OCI-LY7 (cell line): ENCODE measurements at regions not wholly inside any gene's neighbourhood (a gene's known extent, or its start where the extent isn't known, plus 50 kb on each side); places are given as distances from the start of the nearest gene placed in this dataset.

Experiments
- BruUV-seq: library from RNA; stranded (reverse); fragments of 400-500 nt; replicated peaks from 2 replicates; lab custom pipeline; 2021; lab: Mats Ljungman, UMichigan
- CTCF ChIA-PET: fragments of 300-600 bp; sonication (Branson Sonifier 250); formaldehyde crosslinking; loops from one replicate; lab custom pipeline; 2022; ENCODE audit warnings: antibody characterized with exemption; ENCODE audit not compliant: unreplicated experiment; lab: Charles Lee
- POLR2A ChIA-PET: fragments of 300-600 bp; sonication (Branson Sonifier 250); formaldehyde crosslinking; loops from one replicate; lab custom pipeline; 2022; ENCODE audit warnings: antibody characterized with exemption; lab: Charles Lee
- DNase-seq: peaks from one replicate; pipeline ENCODE4 v3.0.0-alpha.2; 2015; ENCODE audit warnings: low spot score
- H2AFZ ChIP-seq: fragments of 200-600 bp; sonication (generic), shearing (Covaris generic); 2 replicates; pipeline ENCODE4 v1.6.1; 2014; ENCODE audit warnings: mild to moderate bottlenecking, antibody characterized with exemption, low read length, moderate library complexity
- H3K27ac ChIP-seq: fragments of 200-600 bp; sonication (generic); 2 replicates; pipeline ENCODE4 v1.5.1; 2014; ENCODE audit warnings: mixed run types, low read depth, mild to moderate bottlenecking, moderate library complexity, low read length, inconsistent platforms; ENCODE audit not compliant: poor library complexity, severe bottlenecking
- H3K36me3 ChIP-seq: fragments of 200-600 bp; sonication (generic); 2 replicates; pipeline ENCODE4 v1.6.1; 2014; ENCODE audit warnings: mild to moderate bottlenecking, antibody characterized with exemption, low read length, moderate library complexity, mixed read lengths; ENCODE audit not compliant: insufficient read depth
- H3K4me1 ChIP-seq: fragments of 200-600 bp; sonication (generic); 2 replicates; pipeline ENCODE4 v1.5.1; 2014; ENCODE audit warnings: mild to moderate bottlenecking, low read length; ENCODE audit not compliant: insufficient read depth, poor library complexity, severe bottlenecking
- H3K4me2 ChIP-seq: fragments of 200-600 bp; sonication (generic); 2 replicates; pipeline ENCODE4 v1.6.1; 2014; ENCODE audit warnings: mild to moderate bottlenecking, low read length
- H3K4me3 ChIP-seq: fragments of 200-600 bp; sonication (generic); 2 replicates; pipeline ENCODE4 v1.5.1; 2014; ENCODE audit warnings: mild to moderate bottlenecking, low read depth, low read length; ENCODE audit not compliant: poor library complexity, severe bottlenecking
- H3K79me2 ChIP-seq: fragments of 200-600 bp; sonication (generic); 2 replicates; pipeline ENCODE4 v1.6.1; 2016; ENCODE audit warnings: low read depth, mild to moderate bottlenecking, low read length, moderate library complexity, mixed read lengths; ENCODE audit not compliant: insufficient read depth
- H3K9me2 ChIP-seq: fragments of 200-600 bp; sonication (generic); 2 replicates; pipeline ENCODE4 v1.6.1; 2016; ENCODE audit warnings: mild to moderate bottlenecking, low read length, mixed read lengths; ENCODE audit not compliant: insufficient read depth
- H3K9me3 ChIP-seq: fragments of 200-600 bp; sonication (generic); 2 replicates; pipeline ENCODE4 v1.6.1; 2014; ENCODE audit warnings: mild to moderate bottlenecking, mixed run types, low read length, mixed read lengths
- H4K20me1 ChIP-seq: fragments of 200-600 bp; sonication (generic); 2 replicates; pipeline ENCODE4 v1.6.1; 2014; ENCODE audit warnings: mild to moderate bottlenecking, antibody characterized with exemption, low read length, moderate library complexity, mixed read lengths; ENCODE audit not compliant: insufficient read depth
- CTCF ChIP-seq: fragments of 200-600 bp; sonication (generic); conservative IDR thresholded peaks from 2 replicates; pipeline ENCODE4 v1.5.1; 2014; ENCODE audit warnings: mild to moderate bottlenecking, antibody characterized with exemption, low read length, moderate library complexity, mixed read lengths
- EZH2phosphoT487 ChIP-seq: fragments of 200-600 bp; sonication (generic); IDR thresholded peaks from 2 replicates; pipeline ENCODE4 v1.6.1; 2018; ENCODE audit warnings: low read depth, borderline replicate concordance, mild to moderate bottlenecking, mixed run types, antibody characterized with exemption, low read length, moderate library complexity, mixed read lengths
- intact Hi-C: fragments of 100-400 bp; cut with micrococcal nuclease; formaldehyde crosslinking; loops from one replicate; pipeline ENCODE4 v1.10.0; 2022; ENCODE audit not compliant: unreplicated experiment

DNA sequence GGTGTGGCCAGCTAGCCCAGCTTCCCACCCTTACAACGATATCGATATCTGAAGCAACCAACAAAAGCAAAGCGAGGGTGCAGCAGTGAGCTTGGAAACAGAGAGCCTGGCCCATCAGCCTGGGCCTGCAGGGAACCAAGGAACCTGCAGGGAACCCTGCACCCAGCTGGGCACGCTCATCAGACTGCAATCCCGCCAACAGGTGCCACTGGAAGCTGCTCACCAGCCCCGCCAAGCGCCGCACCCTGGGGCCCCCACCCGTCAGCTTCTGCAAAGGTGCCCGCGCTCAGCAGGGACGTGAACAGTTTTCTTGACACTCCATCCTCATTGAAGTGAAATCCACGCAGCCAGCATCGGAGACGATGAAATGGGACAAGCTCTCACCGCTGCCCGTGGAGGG is 250.7 kb downstream of the RBFOX3 start:
- Histone ChIP-seq H3K4me3 (no peak overlapping the region), H3K4me2 (no peak overlapping the region), H3K4me1 (no peaks in the 10 kb centered on the region), H2AFZ (no peak overlapping the region), H3K27ac (no peak overlapping the region), H3K9me3 (no peaks in the 10 kb centered on the region), H3K79me2 (no peaks in the 10 kb centered on the region), H4K20me1 (no peaks in the 10 kb centered on the region), H3K36me3 (no peaks in the 10 kb centered on the region), H3K9me2 (no peaks in the 10 kb centered on the region)
- ChIA-PET POLR2A (interaction anchor here (0.6 kb wide), 1 partner anchor 23 kb away, joined by 3 read pairs; no protein-coding TSS in a partner anchor), CTCF (no interaction called here)
- BruUV-seq, result no TSS peak
- intact Hi-C loops, result no loop called here
- DNase-seq, result no peak
- no peak for TF ChIP-seq CTCF
- no peak for TF ChIP-seq EZH2phosphoT487

- H3K9me3 ChIP-seq, result peaks cover 14% of the 10 kb centered on the region
- no peak overlapping the region for H3K4me2 ChIP-seq
- TF ChIP-seq CTCF (no peak), EZH2phosphoT487 (no peak)
- H3K27ac ChIP-seq, result no peak overlapping the region
- no peaks in the 10 kb centered on the region for H3K79me2 ChIP-seq
- no peaks in the 10 kb centered on the region for H3K9me2 ChIP-seq
- CTCF ChIA-PET, result no interaction called here
- no peaks in the 10 kb centered on the region; the same call in 1 of the 2 replicates for H3K36me3 ChIP-seq
- H3K4me3 ChIP-seq, result no peak overlapping the region
- POLR2A ChIA-PET, result interaction anchor here (0.9 kb wide), 1 partner anchor 353 kb away, joined by 3 read pairs; no protein-coding TSS in a partner anchor
- H2AFZ ChIP-seq, result no peak overlapping the region
- no TSS peak for BruUV-seq
- H3K4me1 ChIP-seq, result no peaks in the 10 kb centered on the region
- no peak for DNase-seq
- intact Hi-C loops, result no loop called here
- H4K20me1 ChIP-seq, result no peaks in the 10 kb centered on the region
These were observed 253.9 kb downstream of the RBFOX3 start for GRCh38 chr17:79356839-79357447.

- DNase-seq, result no peak
- no peak overlapping the region for H2AFZ ChIP-seq
- BruUV-seq, result no TSS peak
- H3K4me1 ChIP-seq, result no peaks in the 10 kb centered on the region
- no peaks in the 10 kb centered on the region for H3K79me2 ChIP-seq
- POLR2A ChIA-PET, result no interaction called here
- no peak overlapping the region for H3K4me2 ChIP-seq
- H3K36me3 ChIP-seq, result no peaks in the 10 kb centered on the region; the same call in 1 of the 2 replicates
- no peak overlapping the region for H3K27ac ChIP-seq
- H3K4me3 ChIP-seq, result no peak overlapping the region
- no peaks in the 10 kb centered on the region for H4K20me1 ChIP-seq
- H3K9me2 ChIP-seq, result no peaks in the 10 kb centered on the region
- TF ChIP-seq CTCF (no peak), EZH2phosphoT487 (no peak)
- CTCF ChIA-PET, result no interaction called here
- H3K9me3 ChIP-seq, result peaks cover 24% of the 10 kb centered on the region
- intact Hi-C loops, result no loop called here
These were observed 255.7 kb downstream of the RBFOX3 start for GRCh38 chr17:79355165-79355564.
